ENCODE measurements at regions not wholly inside any gene's neighbourhood (a gene's known extent, or its start where the extent isn't known, plus 50 kb on each side); places are given as distances from the start of the nearest gene placed in this dataset.
"Not testable (repeated sequence)": the region's sequence is repeated elsewhere in the genome, so short reads cannot be mapped to it uniquely, and the experiment has no call there.

- no peak for DNase-seq (ENCODE audit: extremely low read depth in 1 of 11, low read depth in 9 of 11, low spot score in 4 of 11)
Measured at GRCh38 chr2:225761396-225761795, 361.9 kb downstream of the NYAP2 start.

DNA sequence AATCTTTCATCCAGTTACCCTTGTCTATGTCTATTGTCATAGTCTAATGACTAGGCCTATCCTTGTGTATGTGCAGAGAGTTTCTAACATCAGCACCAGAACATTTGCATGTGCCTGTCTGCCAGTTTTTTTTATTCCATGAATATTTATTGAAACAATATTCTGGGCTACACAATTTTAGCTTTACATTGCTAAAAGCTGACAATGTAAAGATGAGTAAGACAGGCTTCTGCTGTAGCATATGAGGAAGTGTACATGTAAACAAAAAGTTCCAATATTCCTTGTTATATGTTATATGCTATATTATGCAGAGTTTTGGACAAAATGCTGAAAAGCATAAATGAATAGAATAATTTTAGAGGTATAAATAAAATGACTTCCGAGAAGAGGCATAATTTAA, 357.7 kb downstream of the NYAP2 start:
- no peak for DNase-seq (ENCODE audit: extremely low read depth in 1 of 11, low read depth in 9 of 11, low spot score in 4 of 11)

GRCh38 chr2:225756198-225756597, 356.7 kb downstream of the NYAP2 start:
- no peak for DNase-seq (ENCODE audit: extremely low read depth in 1 of 11, low read depth in 9 of 11, low spot score in 4 of 11)

GRCh38 chr2:225748609-225749008, 349.1 kb downstream of the NYAP2 start:
- DNase-seq (ENCODE audit: extremely low read depth in 1 of 11, low read depth in 9 of 11, low spot score in 4 of 11), result no peak

GRCh38 chr2:225743996-225744395, 344.5 kb downstream of the NYAP2 start:
- not testable (repeated sequence) for DNase-seq (ENCODE audit: extremely low read depth in 1 of 11, low read depth in 9 of 11, low spot score in 4 of 11)

- no peak for DNase-seq (ENCODE audit: extremely low read depth in 1 of 11, low read depth in 9 of 11, low spot score in 4 of 11)
Measured at GRCh38 chr2:225742487-225742886, 343.0 kb downstream of the NYAP2 start.

GRCh38 chr2:225740086-225740485, 340.6 kb downstream of the NYAP2 start:
- no peak for DNase-seq (ENCODE audit: extremely low read depth in 1 of 11, low read depth in 9 of 11, low spot score in 4 of 11)

- no peak for DNase-seq (ENCODE audit: extremely low read depth in 1 of 11, low read depth in 9 of 11, low spot score in 4 of 11)
Measured at GRCh38 chr2:225739328-225739727, 339.8 kb downstream of the NYAP2 start.

GRCh38 chr2:225738735-225739134, 339.2 kb downstream of the NYAP2 start:
- no peak for DNase-seq (ENCODE audit: extremely low read depth in 1 of 11, low read depth in 9 of 11, low spot score in 4 of 11)

DNA sequence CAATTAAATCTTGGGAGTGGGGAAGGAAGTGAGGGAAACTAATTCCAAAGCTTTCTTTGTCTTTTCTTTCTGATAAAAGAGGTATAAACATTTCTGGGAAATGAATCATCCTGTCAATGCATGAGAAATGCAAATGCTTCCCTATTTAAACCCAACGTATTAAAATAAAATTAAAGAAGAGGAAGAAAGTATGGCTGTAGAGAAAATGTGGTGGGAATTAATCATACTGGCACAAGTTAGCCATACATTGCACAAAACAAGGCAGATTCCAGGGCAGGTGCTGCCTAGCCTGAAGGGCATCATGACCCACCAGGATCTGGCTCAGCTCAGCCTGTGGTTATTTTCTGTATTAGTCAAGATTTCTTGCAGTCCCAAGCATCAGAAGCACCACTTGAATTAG, 338.0 kb downstream of the NYAP2 start:
- no peak for DNase-seq (ENCODE audit: extremely low read depth in 1 of 11, low read depth in 9 of 11, low spot score in 4 of 11)

- peak in 6 of 11 donors; percentile 1 to 20 (median 8) for DNase-seq (ENCODE audit: extremely low read depth in 1 of 11, low read depth in 9 of 11, low spot score in 4 of 11)
Measured at GRCh38 chr2:225735844-225736243, 336.3 kb downstream of the NYAP2 start.

DNA sequence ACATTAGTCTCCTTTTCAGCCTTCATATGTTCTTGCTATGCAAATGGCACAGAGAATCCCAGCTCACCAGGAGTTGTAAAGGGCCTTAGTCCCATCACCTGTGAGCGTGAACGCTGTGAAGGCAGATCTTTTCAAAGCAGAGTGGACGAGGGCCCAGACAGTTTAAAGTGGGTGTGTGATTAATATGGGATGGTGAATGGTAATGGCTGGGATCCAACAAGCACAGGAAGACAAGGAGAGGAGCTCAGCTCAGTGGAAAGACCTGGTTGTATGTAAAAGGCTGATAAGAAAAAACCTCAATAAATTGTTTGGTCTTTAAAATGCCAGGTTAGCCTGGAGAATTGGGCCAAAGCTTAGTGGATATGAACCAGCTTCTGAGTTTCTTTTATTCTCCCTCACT, 326.2 kb downstream of the NYAP2 start:
- DNase-seq (ENCODE audit: extremely low read depth in 1 of 11, low read depth in 9 of 11, low spot score in 4 of 11), result no peak
